ENCODE measurements at regions not wholly inside any gene's neighbourhood (a gene's known extent, or its start where the extent isn't known, plus 50 kb on each side); places are given as distances from the start of the nearest gene placed in this dataset.

GRCh38 chr10:118234683-118235082, 107.4 kb downstream of the FAM204A start:
- no peak for TF ChIP-seq CTCF (conservative IDR thresholded peaks at IDR 0.05)
- no peak overlapping the region for H3K27ac ChIP-seq

- TF ChIP-seq CTCF (conservative IDR thresholded peaks at IDR 0.05), result no peak
These were observed 121.7 kb downstream of the FAM204A start for GRCh38 chr10:118220346-118220850.

GRCh38 chr10:118218562-118218961, 123.6 kb downstream of the FAM204A start:
- H3K27ac ChIP-seq, result no peak overlapping the region
- TF ChIP-seq CTCF (conservative IDR thresholded peaks at IDR 0.05), result no peak

More at GRCh38 chr10:118220346-118220850, 121.7 kb downstream of the FAM204A start:
- no peak overlapping the region for H3K27ac ChIP-seq

GRCh38 chr10:118216571-118217170, 125.5 kb downstream of the FAM204A start:
- H3K27ac ChIP-seq, result no peak overlapping the region
- no peak for TF ChIP-seq CTCF (conservative IDR thresholded peaks at IDR 0.05)

- TF ChIP-seq CTCF (conservative IDR thresholded peaks at IDR 0.05), result no peak
- no peak overlapping the region for H3K27ac ChIP-seq
These were observed 126.1 kb downstream of the FAM204A start for GRCh38 chr10:118216020-118216419.

DNA sequence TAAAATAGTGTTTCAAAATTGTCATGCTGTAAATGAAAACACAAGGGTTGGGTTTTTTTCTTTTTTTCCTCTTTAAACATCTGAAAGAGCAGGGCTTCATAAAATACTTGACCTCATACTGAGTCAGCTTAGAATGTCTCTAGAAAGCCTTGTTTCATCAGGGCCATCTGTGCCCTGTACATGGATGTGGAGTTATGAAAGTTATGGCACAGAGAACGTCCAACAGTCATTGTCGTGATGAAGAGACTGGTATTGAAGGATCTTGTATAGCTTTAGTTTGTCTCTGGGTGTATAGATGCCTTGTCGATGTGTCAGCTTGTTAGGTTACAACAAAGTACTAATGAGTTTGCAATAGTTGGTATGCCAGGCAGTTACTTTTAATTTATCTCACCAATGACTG, 127.3 kb downstream of the FAM204A start:
- no peak for TF ChIP-seq CTCF (conservative IDR thresholded peaks at IDR 0.05)
- H3K27ac ChIP-seq, result no peak overlapping the region

GRCh38 chr10:118213436-118213835, 128.7 kb downstream of the FAM204A start:
- TF ChIP-seq CTCF (conservative IDR thresholded peaks at IDR 0.05), result no peak

More at GRCh38 chr10:118213436-118213835, 128.7 kb downstream of the FAM204A start:
- no peak overlapping the region for H3K27ac ChIP-seq

Data from VCaP (cell line).